GM23338 (cell line): ENCODE measurements at regions not wholly inside any gene's neighbourhood (a gene's known extent, or its start where the extent isn't known, plus 50 kb on each side); places are given as distances from the start of the nearest gene placed in this dataset.

Source experiments
- ATAC-seq: fragments of 200-7000 bp; cut with Tn5 transposase; 3 replicates; pipeline ENCODE4 v1.9.1; 2020
- DNase-seq: peaks from one replicate; pipeline ENCODE4 v3.0.0-alpha.2; 2015; ENCODE audit warnings: low spot score
- H2AFZ ChIP-seq: fragments of 200-600 bp; sonication (generic); 2 replicates; pipeline ENCODE4 v1.8.0; 2016; ENCODE audit warnings: antibody characterized with exemption, mild to moderate bottlenecking, moderate library complexity
- H3F3A ChIP-seq: fragments of 200-600 bp; sonication (generic); replicated peaks from 2 replicates; pipeline ENCODE4 v1.8.0; 2017; ENCODE audit warnings: antibody characterized with exemption, mixed run types, low read depth
- H3K27ac ChIP-seq: fragments of 200-600 bp; sonication (generic); 2 replicates; pipeline ENCODE4 v1.6.1; 2016; ENCODE audit warnings: low read depth
- H3K27me3 ChIP-seq: fragments of 200-600 bp; sonication (generic); 2 replicates; pipeline ENCODE4 v1.8.0; 2016; ENCODE audit warnings: mild to moderate bottlenecking, mixed run types, moderate library complexity; ENCODE audit not compliant: insufficient read depth
- H3K36me3 ChIP-seq: fragments of 200-600 bp; sonication (generic); 2 replicates; pipeline ENCODE4 v1.8.0; 2016; ENCODE audit warnings: mild to moderate bottlenecking; ENCODE audit not compliant: insufficient read depth
- H3K4me1 ChIP-seq: fragments of 200-600 bp; sonication (generic); 2 replicates; pipeline ENCODE4 v1.8.0; 2016; ENCODE audit warnings: mild to moderate bottlenecking, moderate library complexity; ENCODE audit not compliant: insufficient read depth
- H3K4me2 ChIP-seq: fragments of 200-600 bp; sonication (generic); 2 replicates; pipeline ENCODE4 v1.7.1; 2017; ENCODE audit warnings: mixed run types
- H3K4me3 ChIP-seq: fragments of 200-600 bp; sonication (generic); 2 replicates; pipeline ENCODE4 v1.6.1; 2016; ENCODE audit warnings: mixed run types
- H3K79me2 ChIP-seq: fragments of 200-600 bp; sonication (generic); replicated peaks from 2 replicates; pipeline ENCODE4 v1.8.0; 2017; ENCODE audit warnings: mild to moderate bottlenecking; ENCODE audit not compliant: insufficient read depth
- H3K9me2 ChIP-seq: fragments of 200-600 bp; sonication (generic); 2 replicates; pipeline ENCODE4 v1.8.0; 2017; ENCODE audit not compliant: insufficient read depth
- H4K20me1 ChIP-seq: fragments of 200-600 bp; sonication (generic); replicated peaks from 2 replicates; pipeline ENCODE4 v1.8.0; 2017; ENCODE audit warnings: mild to moderate bottlenecking; ENCODE audit not compliant: insufficient read depth
- H3K27ac Mint-ChIP-seq: 2 replicates; pipeline ENCODE4 v1.8.0; 2020; ENCODE audit warnings: inconsistent platforms, mild to moderate bottlenecking, moderate library complexity, mixed read lengths
- H3K27me3 Mint-ChIP-seq: 3 replicates; pipeline ENCODE4 v1.8.0; 2022; ENCODE audit warnings: low read depth, mild to moderate bottlenecking, moderate library complexity, mixed read lengths, inconsistent platforms; ENCODE audit not compliant: insufficient read depth, poor library complexity
- H3K36me3 Mint-ChIP-seq: 3 replicates; pipeline ENCODE4 v1.8.0; 2021; ENCODE audit warnings: low read depth, mild to moderate bottlenecking, inconsistent platforms, moderate library complexity, mixed read lengths
- H3K4me1 Mint-ChIP-seq: 3 replicates; pipeline ENCODE4 v1.8.0; 2020; ENCODE audit warnings: mild to moderate bottlenecking, inconsistent platforms, mixed read lengths
- H3K4me3 Mint-ChIP-seq: 3 replicates; pipeline ENCODE4 v1.8.0; 2021; ENCODE audit warnings: moderate library complexity, mild to moderate bottlenecking, inconsistent platforms, mixed read lengths
- H3K9me3 Mint-ChIP-seq: 3 replicates; pipeline ENCODE4 v1.8.0; 2020; ENCODE audit warnings: moderate library complexity, mild to moderate bottlenecking, inconsistent platforms, mixed read lengths
- CTCF ChIP-seq, 2 experiments: fragments of 200-600 bp in 1 of 2; sonication (generic) in 1 of 2; conservative IDR thresholded peaks; 2 replicates each; pipeline versions ENCODE4 v1.5.1 to v1.6.1; 2016 to 2017; ENCODE audit warnings: antibody characterized with exemption in 2 of 2, low read depth in 2 of 2, mild to moderate bottlenecking in 2 of 2, moderate library complexity in 1 of 2
- ETS1 ChIP-seq: IDR thresholded peaks from 2 replicates; pipeline ENCODE4 v1.6.1; 2016; ENCODE audit warnings: antibody characterized with exemption
- EZH2 ChIP-seq: fragments of 200-600 bp; sonication (generic); IDR thresholded peaks from one replicate; pipeline ENCODE4 v1.8.0; 2017; ENCODE audit warnings: antibody characterized with exemption, mild to moderate bottlenecking, low read depth; ENCODE audit not compliant: unreplicated experiment
- EZH2phosphoT487 ChIP-seq: fragments of 200-600 bp; sonication (generic); IDR thresholded peaks from one replicate; pipeline ENCODE4 v1.8.1; 2018; ENCODE audit warnings: antibody characterized with exemption; ENCODE audit not compliant: unreplicated experiment
- JUNB ChIP-seq: IDR thresholded peaks from one replicate; pipeline ENCODE4 v1.6.1; 2016; ENCODE audit warnings: antibody characterized with exemption; ENCODE audit not compliant: unreplicated experiment
- REST ChIP-seq: IDR thresholded peaks from one replicate; pipeline ENCODE4 v1.6.1; 2018; ENCODE audit warnings: antibody characterized with exemption; ENCODE audit not compliant: unreplicated experiment

- no peak for TF ChIP-seq ETS1
- no peak for TF ChIP-seq EZH2
- no peak for TF ChIP-seq JUNB
- TF ChIP-seq REST, result no peak
- TF ChIP-seq EZH2phosphoT487, result no peak
Observed at GRCh38 chr2:105455488-105456003, 56.7 kb upstream of the FHL2 start (continued).

GRCh38 chr2:105454801-105455485, 56.1 kb upstream of the FHL2 start:
- peak overlapping the region; percentile 60; the same call in 1 of the 2 replicates for H3K27ac Mint-ChIP-seq
- Histone ChIP-seq H3K4me2 (no peak overlapping the region), H3K27ac (no peak overlapping the region), H3K27me3 (no peaks in the 10 kb centered on the region), H3F3A (no peaks in the 10 kb centered on the region), H3K4me1 (no peaks in the 10 kb centered on the region), H2AFZ (peak overlapping the region; percentile 86), H3K4me3 (no peak overlapping the region), H3K9me2 (no peaks in the 10 kb centered on the region), H3K36me3 (no peaks in the 10 kb centered on the region), H4K20me1 (no peaks in the 10 kb centered on the region), H3K79me2 (no peaks in the 10 kb centered on the region)
- DNase-seq (peak; percentile 69), ATAC-seq (peak; percentile 94)
- H3K36me3 Mint-ChIP-seq, result no peaks in the 10 kb centered on the region
- no peaks in the 10 kb centered on the region for H3K27me3 Mint-ChIP-seq
- H3K4me1 Mint-ChIP-seq, result peaks cover 5% of the 10 kb centered on the region; the same call in 1 of the 3 replicates
- no peak overlapping the region for H3K4me3 Mint-ChIP-seq
- no peaks in the 10 kb centered on the region for H3K9me3 Mint-ChIP-seq
- TF ChIP-seq EZH2phosphoT487 (no peak), CTCF (conservative IDR thresholded peaks at IDR 0.05; ENCODE audit: low read depth in 2 of 2) (peak; percentile 51 to 58)
